Skeletal muscle cell (primary cell): ENCODE measurements at regions not wholly inside any gene's neighbourhood (a gene's known extent, or its start where the extent isn't known, plus 50 kb on each side); places are given as distances from the start of the nearest gene placed in this dataset.

ENCODE experiments used
- DNase-seq: peaks from one replicate; pipeline ENCODE4 v3.0.0-alpha.2; 2010; ENCODE audit warnings: low read depth
- H3K4me3 ChIP-seq: 2 replicates; pipeline ENCODE4 v1.5.1; 2011; ENCODE audit warnings: low read depth, mild to moderate bottlenecking, control low read depth, low read length, moderate library complexity

- H3K4me3 ChIP-seq: no peak overlapping the region
- no peak for DNase-seq
Measured at GRCh38 chr2:100222844-100223243, 80.5 kb upstream of the AFF3 start.

GRCh38 chr2:100218552-100218951 is 76.2 kb upstream of the AFF3 start:
- DNase-seq: no peak
- no peak overlapping the region for H3K4me3 ChIP-seq

GRCh38 chr2:100217323-100217722 is 74.9 kb upstream of the AFF3 start:
- no peak for DNase-seq
- H3K4me3 ChIP-seq: no peak overlapping the region

GRCh38 chr2:100216015-100216414 is 73.6 kb upstream of the AFF3 start:
- no peak for DNase-seq
- no peak overlapping the region for H3K4me3 ChIP-seq

DNA sequence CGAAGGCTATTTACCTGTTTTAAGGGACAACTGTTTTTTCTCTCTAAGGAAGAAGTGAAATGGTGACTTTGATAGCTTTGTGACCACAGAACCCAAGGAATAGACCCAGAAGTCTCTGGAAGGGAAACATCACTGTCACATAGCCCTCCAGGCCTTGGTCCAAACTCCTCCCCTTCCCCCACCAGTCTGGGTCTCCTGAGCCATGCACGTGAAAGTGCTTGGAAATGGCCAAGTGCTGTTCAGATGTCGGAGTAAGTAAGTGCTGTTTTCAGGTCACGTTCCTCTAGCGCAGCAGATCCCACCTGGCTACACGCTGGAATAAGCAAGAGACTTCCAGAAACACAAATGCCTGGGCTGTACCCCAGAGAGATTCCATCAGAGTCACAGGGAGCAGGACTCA is 73.0 kb upstream of the AFF3 start:
- no peak overlapping the region for H3K4me3 ChIP-seq
- no peak for DNase-seq

DNA sequence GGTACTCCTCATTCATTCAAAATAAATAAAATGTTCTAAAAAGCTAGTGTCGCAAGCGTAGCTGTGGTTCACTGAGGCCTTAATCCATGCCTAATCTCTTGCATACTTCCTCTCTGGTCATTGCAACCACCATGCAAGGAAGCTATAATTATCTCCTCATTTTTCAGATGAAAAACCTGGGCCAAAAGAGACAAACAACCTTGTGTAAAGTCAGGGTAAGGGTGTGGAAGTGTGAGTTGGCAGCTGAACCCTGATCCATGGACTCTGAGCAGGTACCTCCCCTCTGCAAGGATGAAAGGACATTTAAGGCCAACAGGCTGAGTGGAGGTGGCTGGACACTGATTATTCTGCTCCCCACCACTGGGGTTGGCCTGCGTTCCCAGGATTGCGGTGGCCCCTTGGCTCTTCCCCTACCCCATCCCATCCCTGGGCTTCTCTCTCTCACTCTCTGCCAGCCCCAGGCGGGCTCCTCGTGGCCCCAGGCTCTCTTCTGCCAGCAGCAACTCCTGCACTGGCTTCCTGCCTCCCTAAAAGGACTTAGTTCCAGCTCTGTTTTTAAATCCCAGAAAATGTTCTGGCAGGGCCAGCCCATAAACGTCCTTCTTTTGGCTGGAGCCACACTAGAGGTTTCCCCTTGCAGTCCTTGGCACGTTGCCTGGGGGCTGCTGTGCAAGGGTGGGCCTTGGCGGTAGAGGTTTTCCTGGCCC is 72.0 kb upstream of the AFF3 start:
- no peak overlapping the region for H3K4me3 ChIP-seq
- no peak for DNase-seq

- no peak overlapping the region for H3K4me3 ChIP-seq
- no peak for DNase-seq
Measured at GRCh38 chr2:100213595-100213994, 71.2 kb upstream of the AFF3 start.

DNA sequence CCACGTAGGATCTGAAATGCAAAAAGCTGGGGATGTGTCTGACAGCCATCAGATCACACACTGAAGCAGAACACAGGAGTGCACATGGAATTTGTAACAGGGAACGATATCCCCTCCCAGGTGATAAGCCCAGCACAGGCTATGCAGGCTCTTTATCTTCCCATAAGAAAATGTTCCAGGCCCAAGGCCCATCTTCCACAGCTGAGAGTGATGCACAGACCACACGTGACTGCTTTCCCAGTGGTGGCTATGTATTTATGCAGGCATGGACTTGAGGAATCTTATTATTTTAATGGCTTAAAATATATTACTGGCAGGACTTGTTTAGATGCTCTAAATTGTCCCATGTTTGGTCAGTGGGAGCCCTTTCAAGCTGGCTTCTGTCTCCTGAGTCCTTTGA is 70.5 kb upstream of the AFF3 start:
- no peak for DNase-seq
- H3K4me3 ChIP-seq: no peak overlapping the region

GRCh38 chr2:100211521-100211920 is 69.1 kb upstream of the AFF3 start:
- no peak for DNase-seq

GRCh38 chr2:100208141-100208770 is 65.9 kb upstream of the AFF3 start:
- DNase-seq: no peak

More at GRCh38 chr2:100211521-100211920, 69.1 kb upstream of the AFF3 start:
- no peak overlapping the region for H3K4me3 ChIP-seq

DNA sequence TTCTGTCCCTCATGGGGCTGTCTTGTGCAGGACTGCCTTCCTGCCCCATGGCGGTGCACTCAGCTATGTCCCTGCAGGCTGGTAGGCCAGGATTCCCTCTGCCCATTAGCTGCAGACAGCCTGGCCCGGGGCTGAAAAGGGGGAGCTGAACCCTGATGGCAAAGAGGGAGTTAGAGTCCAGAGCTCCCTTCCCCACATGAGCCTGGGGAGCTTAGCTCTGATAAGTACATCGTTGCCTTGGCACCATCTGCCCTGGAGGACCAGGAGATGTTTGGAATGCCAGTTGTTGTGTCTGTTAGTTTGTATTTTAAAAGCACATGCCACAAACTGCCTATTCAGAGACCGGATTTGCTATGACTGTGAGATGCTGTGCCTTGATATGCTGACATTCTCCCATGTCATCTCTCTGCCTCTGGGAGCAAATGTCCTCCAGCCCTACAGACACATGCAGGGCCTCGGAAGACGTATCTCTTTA is 65.1 kb upstream of the AFF3 start:
- no peak overlapping the region for H3K4me3 ChIP-seq
- DNase-seq: no peak

More at GRCh38 chr2:100208141-100208770, 65.9 kb upstream of the AFF3 start:
- no peak overlapping the region for H3K4me3 ChIP-seq

DNA sequence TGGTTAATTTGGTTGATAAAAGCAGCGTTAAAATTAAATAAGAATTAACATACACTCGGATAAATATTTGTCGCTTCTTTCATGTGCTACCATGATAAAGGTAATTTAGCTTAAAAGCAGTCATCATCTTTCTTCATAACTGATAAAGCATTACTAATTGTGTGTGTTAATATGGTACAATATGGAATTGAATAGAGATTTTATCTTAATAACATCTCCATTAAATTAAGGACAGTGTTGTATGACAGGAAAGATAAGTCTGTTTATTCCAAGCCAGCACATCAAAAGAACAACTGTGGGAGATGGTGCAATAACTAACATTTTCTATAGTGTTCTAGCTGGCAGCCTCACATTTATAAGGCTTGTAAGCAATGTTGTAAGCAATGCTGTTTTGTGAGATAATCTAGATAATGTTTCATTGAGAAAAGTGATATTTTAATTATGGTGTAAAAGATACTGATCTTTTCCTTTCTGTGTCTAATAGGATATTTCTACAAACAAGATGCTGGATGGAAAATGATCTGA is 64.4 kb upstream of the AFF3 start:
- no peak for DNase-seq
- H3K4me3 ChIP-seq: no peak overlapping the region

DNA sequence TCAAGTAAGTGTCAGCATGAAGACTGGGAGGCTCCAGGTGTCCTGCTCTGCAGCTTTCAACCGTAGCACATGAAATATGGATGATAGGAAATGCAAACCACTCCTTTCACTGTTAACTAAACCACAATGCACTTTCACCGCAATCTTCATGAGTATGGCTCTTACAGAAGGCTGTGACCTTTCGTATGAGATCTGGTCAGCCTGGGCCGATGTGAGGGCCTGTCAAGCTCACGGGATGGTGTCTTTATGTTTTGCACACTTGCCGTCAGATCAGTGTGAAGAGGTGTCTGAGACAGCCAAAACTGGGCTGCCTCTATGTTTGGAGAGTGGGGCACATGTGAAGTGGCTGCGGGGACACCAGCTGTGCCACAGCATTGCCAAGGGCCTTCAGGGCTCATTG is 62.8 kb upstream of the AFF3 start:
- DNase-seq: no peak
- H3K4me3 ChIP-seq: no peak overlapping the region

DNA sequence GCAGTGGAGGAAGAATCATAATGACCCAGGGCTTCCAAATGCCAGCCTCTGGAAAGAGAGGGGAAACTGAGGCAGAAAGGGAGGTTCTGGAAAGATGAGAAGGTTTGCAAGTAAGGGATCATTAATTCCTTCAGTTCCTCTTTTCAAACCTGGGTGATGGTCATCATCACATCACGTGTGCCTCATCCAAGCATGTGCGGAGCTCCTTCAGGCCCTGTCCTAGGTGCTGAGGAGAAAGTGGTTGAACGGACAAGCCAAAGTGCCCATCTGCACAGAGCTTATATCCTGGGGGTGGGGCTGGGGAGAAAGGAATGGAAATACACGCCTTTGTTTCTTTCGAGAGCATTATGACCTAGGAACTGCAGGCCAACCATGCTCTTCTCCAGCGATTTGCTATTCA is 60.2 kb upstream of the AFF3 start:
- DNase-seq: no peak
- H3K4me3 ChIP-seq: no peak overlapping the region

GRCh38 chr2:100200985-100201384 is 58.6 kb upstream of the AFF3 start:
- no peak for DNase-seq
- no peak overlapping the region for H3K4me3 ChIP-seq

DNA sequence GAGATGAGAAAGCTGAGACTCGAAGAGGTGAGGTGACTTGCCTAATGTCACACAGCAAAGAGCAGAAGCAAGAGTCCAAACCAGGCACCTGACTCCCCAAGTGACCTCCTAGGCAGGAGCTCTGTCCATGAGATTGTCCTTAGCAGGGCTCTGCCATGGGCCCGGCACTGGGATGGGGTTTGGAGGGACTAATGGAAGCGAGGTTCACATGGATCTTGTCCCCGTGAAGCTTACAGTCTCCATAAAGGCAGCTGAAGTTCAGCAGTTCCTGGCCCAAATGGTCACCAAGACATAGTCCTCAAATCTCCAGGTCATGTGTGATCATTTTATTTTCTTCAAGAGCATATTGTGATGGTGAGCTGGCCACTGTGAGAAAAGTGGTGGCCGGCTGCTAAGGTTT is 57.0 kb upstream of the AFF3 start:
- DNase-seq: no peak

DNA sequence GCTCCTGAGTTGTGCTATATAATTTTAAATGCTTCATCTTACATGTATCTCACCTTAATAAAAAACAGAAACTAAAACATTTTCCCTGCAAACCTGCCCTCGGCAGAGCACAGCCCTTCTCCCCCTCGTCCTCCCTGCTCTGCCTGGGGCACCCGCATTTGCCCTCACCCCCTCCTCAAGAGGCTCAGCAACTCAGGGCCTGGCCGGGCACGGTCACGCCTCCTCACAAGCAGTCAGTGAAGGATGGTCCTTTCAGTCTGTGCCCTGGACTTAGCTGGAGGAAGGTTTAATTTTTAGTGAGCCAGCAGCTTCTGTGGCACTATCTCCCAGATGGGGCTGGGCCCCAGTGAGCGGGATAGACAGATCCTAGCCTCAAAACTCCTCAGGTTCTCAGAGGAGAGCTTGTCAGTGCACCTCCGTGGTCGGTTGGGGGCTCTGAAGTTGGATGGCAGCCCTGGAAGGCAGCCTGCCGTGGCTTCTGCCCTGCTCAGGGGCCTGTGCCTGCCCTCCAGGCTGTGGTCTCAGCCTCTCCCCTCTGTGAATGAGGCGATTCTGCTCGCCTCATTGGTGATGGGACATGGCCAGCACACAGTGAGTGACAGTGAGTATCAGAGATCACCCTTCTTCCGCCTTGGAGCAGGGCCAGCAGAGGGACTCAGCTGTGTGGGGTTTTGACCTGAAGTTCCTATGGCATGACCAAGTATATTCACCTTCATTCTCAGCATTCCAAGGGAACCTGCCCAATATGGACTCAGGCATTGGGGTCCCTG is 56.3 kb upstream of the AFF3 start:
- no peak for DNase-seq

More for the DNA sequence above, 57.0 kb upstream of the AFF3 start:
- no peak overlapping the region for H3K4me3 ChIP-seq

GRCh38 chr2:100197631-100198153 is 55.3 kb upstream of the AFF3 start:
- H3K4me3 ChIP-seq: no peak overlapping the region
- peak; percentile 36 for DNase-seq

More for the DNA sequence above, 56.3 kb upstream of the AFF3 start:
- H3K4me3 ChIP-seq: no peak overlapping the region

GRCh38 chr2:100196786-100197494 is 54.5 kb upstream of the AFF3 start:
- no peak for DNase-seq
- H3K4me3 ChIP-seq: no peak overlapping the region
